ENCODE measurements at regions not wholly inside any gene's neighbourhood (a gene's known extent, or its start where the extent isn't known, plus 50 kb on each side); places are given as distances from the start of the nearest gene placed in this dataset.

GRCh38 chr20:52890130-52890529 is 82.0 kb upstream of the TSHZ2 start:
- TF ChIP-seq, protein P1, sequence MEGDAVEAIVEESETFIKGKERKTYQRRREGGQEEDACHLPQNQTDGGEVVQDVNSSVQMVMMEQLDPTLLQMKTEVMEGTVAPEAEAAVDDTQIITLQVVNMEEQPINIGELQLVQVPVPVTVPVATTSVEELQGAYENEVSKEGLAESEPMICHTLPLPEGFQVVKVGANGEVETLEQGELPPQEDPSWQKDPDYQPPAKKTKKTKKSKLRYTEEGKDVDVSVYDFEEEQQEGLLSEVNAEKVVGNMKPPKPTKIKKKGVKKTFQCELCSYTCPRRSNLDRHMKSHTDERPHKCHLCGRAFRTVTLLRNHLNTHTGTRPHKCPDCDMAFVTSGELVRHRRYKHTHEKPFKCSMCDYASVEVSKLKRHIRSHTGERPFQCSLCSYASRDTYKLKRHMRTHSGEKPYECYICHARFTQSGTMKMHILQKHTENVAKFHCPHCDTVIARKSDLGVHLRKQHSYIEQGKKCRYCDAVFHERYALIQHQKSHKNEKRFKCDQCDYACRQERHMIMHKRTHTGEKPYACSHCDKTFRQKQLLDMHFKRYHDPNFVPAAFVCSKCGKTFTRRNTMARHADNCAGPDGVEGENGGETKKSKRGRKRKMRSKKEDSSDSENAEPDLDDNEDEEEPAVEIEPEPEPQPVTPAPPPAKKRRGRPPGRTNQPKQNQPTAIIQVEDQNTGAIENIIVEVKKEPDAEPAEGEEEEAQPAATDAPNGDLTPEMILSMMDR (IDR thresholded peaks at IDR 0.05): no peak
- TF ChIP-seq TCF7L2 (IDR thresholded peaks at IDR 0.05; ENCODE audit: low read depth, low read length) (no peak), POLR2AphosphoS5 (IDR thresholded peaks at IDR 0.05; ENCODE audit: low read depth, low read length) (no peak), REST (IDR thresholded peaks at IDR 0.05; ENCODE audit: insufficient read depth in 1 of 2, low read depth in 2 of 2, low read length in 1 of 2) (no peak)
